GM18519 (cell line): ENCODE measurements at regions not wholly inside any gene's neighbourhood (a gene's known extent, or its start where the extent isn't known, plus 50 kb on each side); places are given as distances from the start of the nearest gene placed in this dataset.

ENCODE experiments used
- ATAC-seq: cut with Tn5 transposase; IDR thresholded peaks from one replicate; pipeline ENCODE4 v1.9.1; 2021; ENCODE audit warnings: mild to moderate bottlenecking, moderate library complexity; ENCODE audit not compliant: unreplicated experiment, low FRiP score

DNA sequence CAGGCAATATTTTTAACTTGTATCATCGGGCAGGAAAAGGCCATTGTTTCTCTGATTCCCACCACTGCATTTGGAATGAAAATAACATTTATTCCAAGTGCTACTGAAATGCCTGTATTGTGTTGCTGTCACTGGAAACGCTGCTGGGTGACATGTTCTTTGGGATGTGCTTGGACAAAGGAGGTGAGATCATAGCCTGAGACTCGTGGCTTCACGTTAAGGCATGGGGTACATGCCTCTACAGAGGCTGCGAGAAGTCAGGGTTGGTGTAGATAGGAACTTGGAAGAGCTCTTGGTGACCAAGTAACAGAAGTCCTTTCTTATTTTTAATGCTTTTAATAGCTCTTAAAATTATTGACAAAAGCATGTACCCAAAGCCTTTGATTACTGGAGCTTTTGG is 58.8 kb upstream of the MAF start:
- no peak for ATAC-seq

DNA sequence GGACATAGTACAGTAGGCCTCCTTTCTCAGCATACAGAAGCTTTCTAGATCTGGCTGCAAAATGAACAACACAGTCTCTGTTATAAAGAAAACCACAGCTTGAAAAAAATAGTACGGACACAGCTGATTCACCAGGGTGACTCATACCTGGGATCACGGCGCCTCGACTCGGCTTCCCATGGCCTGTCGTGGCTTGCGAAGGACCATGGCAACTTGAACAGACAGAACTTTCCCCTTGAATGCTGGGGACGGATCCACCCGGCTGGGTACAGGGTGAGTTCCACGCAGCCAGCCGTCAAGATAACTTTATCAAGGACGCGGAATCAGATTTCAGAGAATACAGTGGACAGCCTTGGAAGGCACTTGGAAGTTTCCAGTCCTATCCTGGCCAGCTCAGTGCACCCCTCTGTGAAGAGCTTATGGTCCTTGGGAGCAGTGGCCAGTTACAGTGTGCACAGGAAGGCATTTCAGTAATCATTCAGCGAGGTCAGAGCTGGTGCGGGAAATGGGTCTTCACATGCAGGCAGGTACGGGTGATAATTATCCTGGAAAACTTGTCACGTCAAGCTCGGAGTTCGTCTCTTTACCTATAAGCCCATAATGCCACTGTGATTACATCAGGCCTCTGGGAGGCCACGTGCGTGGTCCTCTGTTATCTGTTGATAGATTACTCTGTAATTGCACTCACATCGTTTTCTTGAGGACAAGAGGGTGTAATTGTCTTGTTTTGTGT is 57.9 kb upstream of the MAF start:
- ATAC-seq, result no peak

- no peak for ATAC-seq
Measured at GRCh38 chr16:79656553-79657115, 56.1 kb upstream of the MAF start.

DNA sequence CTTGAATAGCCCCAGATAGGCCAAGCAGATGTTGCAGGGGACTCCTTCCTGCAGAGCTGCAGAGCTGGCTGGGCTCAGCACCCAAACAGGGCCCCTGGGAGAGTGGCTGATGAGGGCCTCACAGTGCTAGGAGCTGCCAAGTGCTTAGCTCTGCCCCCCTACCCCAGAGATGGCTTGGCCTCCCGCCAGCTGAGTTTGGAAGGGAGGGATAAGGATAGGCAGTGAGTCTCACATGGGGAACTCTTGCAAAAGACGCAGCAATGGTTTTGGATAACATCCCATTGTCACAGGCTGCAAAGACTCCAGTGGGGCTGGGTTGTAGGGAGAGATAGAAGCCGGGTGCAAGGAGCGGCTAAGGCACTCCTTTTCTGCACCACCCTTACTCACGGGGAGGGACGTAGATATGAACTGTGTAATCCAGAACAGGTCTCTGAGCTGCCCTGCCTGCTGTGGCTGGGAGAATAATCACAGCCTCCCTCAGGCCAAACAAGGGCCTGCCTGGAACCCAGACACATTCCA is 52.9 kb upstream of the MAF start:
- no peak for ATAC-seq

DNA sequence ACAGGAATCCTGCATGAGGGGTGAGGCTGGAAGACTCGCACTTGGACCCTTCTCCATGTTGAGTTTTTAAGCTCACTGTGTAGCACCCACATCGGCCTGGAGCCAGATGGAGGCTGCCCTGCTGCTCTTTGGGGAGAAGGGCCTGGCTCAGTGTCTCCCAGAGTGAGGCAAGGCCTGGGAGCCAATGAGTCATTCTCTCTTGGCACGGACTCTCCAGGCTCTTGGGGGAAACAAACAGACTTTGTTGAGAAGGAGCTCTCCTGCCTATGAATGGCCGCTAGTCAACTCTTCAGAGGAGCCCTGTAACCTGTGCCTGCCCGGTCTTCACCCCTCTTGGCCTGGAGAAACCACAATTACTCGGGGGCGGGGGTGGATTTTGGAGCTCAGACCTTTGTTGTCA is 50.8 kb upstream of the MAF start:
- no peak for ATAC-seq
